ENCODE measurements at regions not wholly inside any gene's neighbourhood (a gene's known extent, or its start where the extent isn't known, plus 50 kb on each side); places are given as distances from the start of the nearest gene placed in this dataset.

GRCh38 chr20:25145131-25145530, 50.4 kb upstream of the ENTPD6 start:
- TF ChIP-seq CTCF (IDR thresholded peaks at IDR 0.05) (no peak), POLR2A (IDR thresholded peaks at IDR 0.05) (no peak)
